Urinary bladder (tissue), 3 donors: ENCODE measurements at regions not wholly inside any gene's neighbourhood (a gene's known extent, or its start where the extent isn't known, plus 50 kb on each side); places are given as distances from the start of the nearest gene placed in this dataset.
"Not testable (repeated sequence)": the region's sequence is repeated elsewhere in the genome, so short reads cannot be mapped to it uniquely, and the experiment has no call there.

ENCODE experiments used
- DNase-seq: peaks from one replicate; pipeline ENCODE4 v3.0.0-alpha.2; 2015; ENCODE audit errors: extremely low spot score
- H3K27ac ChIP-seq: one replicate; pipeline ENCODE4 v1.5.1; 2013; ENCODE audit warnings: low read depth, mild to moderate bottlenecking, moderate library complexity
- H3K36me3 ChIP-seq: one replicate; pipeline ENCODE4 v1.6.1; 2013; ENCODE audit warnings: mild to moderate bottlenecking, moderate library complexity; ENCODE audit not compliant: insufficient read depth
- H3K4me1 ChIP-seq: one replicate; pipeline ENCODE4 v1.6.1; 2013; ENCODE audit warnings: mild to moderate bottlenecking, moderate library complexity; ENCODE audit not compliant: insufficient read depth
- H3K4me3 ChIP-seq: one replicate; pipeline ENCODE4 v1.5.1; 2013; ENCODE audit warnings: low read depth, low read length
- WGBS: extraction: QIAGEN DNeasy Blood & Tissue Kit; methylation state at CpG from one replicate; pipeline ENCODE4 v1.1.7; 2013; 5-methylcytosine and 5-hydroxymethylcytosine counted together
- donor health status: healthy with polysubstance abuse.
- donor health status: healthy.

- Histone ChIP-seq H3K36me3 (no peaks in the 10 kb centered on the region), H3K4me3 (no peak overlapping the region), H3K27ac (no peak overlapping the region), H3K4me1 (no peaks in the 10 kb centered on the region)
- WGBS: 23% methylated on average over 30 of the region's 30 CpGs
- DNase-seq: no peak
Observed at GRCh38 chr13:50129081-50129705, 113.9 kb downstream of the KCNRG start.

GRCh38 chr13:50129706-50130122 lies 114.5 kb downstream of the KCNRG start:
- Histone ChIP-seq H3K4me3 (peak overlapping the region; percentile 24), H3K27ac (no peak overlapping the region), H3K36me3 (no peaks in the 10 kb centered on the region), H3K4me1 (no peaks in the 10 kb centered on the region)
- no peak for DNase-seq
- 5% methylated on average over 22 of the region's 22 CpGs for WGBS

GRCh38 chr13:50130123-50130946 lies 115.1 kb downstream of the KCNRG start:
- no peak for DNase-seq
- WGBS: 3% methylated on average over 63 of the region's 63 CpGs
- H3K4me3 ChIP-seq: peak overlapping the region; percentile 24
- no peaks in the 10 kb centered on the region for H3K4me1 ChIP-seq
- H3K36me3 ChIP-seq: no peaks in the 10 kb centered on the region
- H3K27ac ChIP-seq: no peak overlapping the region

- Histone ChIP-seq H3K36me3 (no peaks in the 10 kb centered on the region), H3K4me3 (no peak overlapping the region), H3K27ac (no peak overlapping the region), H3K4me1 (no peaks in the 10 kb centered on the region)
- DNase-seq: no peak
- 25% methylated on average over 34 of the region's 34 CpGs for WGBS
Observed at GRCh38 chr13:50131920-50132903, 117.0 kb downstream of the KCNRG start.

GRCh38 chr13:50132904-50133357 lies 117.7 kb downstream of the KCNRG start:
- WGBS: 35% methylated on average over 23 of the region's 23 CpGs
- Histone ChIP-seq H3K4me3 (no peak overlapping the region), H3K27ac (no peak overlapping the region), H3K4me1 (no peaks in the 10 kb centered on the region), H3K36me3 (no peaks in the 10 kb centered on the region)
- no peak for DNase-seq

GRCh38 chr13:50133358-50133953 lies 118.2 kb downstream of the KCNRG start:
- DNase-seq: no peak
- no peak overlapping the region for H3K4me3 ChIP-seq
- WGBS: 65% methylated on average over 48 of the region's 48 CpGs
- H3K27ac ChIP-seq: no peak overlapping the region
- H3K4me1 ChIP-seq: no peaks in the 10 kb centered on the region
- H3K36me3 ChIP-seq: no peaks in the 10 kb centered on the region

GRCh38 chr13:50136226-50136625 lies 121.0 kb downstream of the KCNRG start:
- no peak overlapping the region for H3K4me3 ChIP-seq
- 81% methylated on average over 3 of the region's 3 CpGs for WGBS
- no peak for DNase-seq
- H3K27ac ChIP-seq: no peak overlapping the region
- no peaks in the 10 kb centered on the region for H3K36me3 ChIP-seq
- H3K4me1 ChIP-seq: no peaks in the 10 kb centered on the region

- Histone ChIP-seq H3K4me1 (no peaks in the 10 kb centered on the region), H3K36me3 (no peaks in the 10 kb centered on the region), H3K4me3 (no peak overlapping the region), H3K27ac (no peak overlapping the region)
- no peak for DNase-seq
- 81% methylated on average over 3 of the region's 3 CpGs for WGBS
Observed at GRCh38 chr13:50136678-50137077, 121.4 kb downstream of the KCNRG start.

- H3K4me3 ChIP-seq, DNase-seq, H3K27ac ChIP-seq, H3K4me1 ChIP-seq, H3K36me3 ChIP-seq: not testable (repeated sequence)
- WGBS: 93% methylated on average over 4 of the region's 4 CpGs
Observed at GRCh38 chr13:50139435-50139934, 124.2 kb downstream of the KCNRG start.

GRCh38 chr13:50140153-50140552 lies 124.9 kb downstream of the KCNRG start:
- 79% methylated on average over 2 of the region's 2 CpGs for WGBS
- H3K4me3 ChIP-seq: no peak overlapping the region
- H3K36me3 ChIP-seq: no peaks in the 10 kb centered on the region
- H3K4me1 ChIP-seq: no peaks in the 10 kb centered on the region
- DNase-seq: no peak
- no peak overlapping the region for H3K27ac ChIP-seq

- H3K4me3 ChIP-seq: no peak overlapping the region
Observed at GRCh38 chr13:50140581-50141374, 125.5 kb downstream of the KCNRG start.

GRCh38 chr13:50141375-50141975 lies 126.2 kb downstream of the KCNRG start:
- Histone ChIP-seq H3K36me3 (no peaks in the 10 kb centered on the region), H3K4me1 (no peaks in the 10 kb centered on the region), H3K4me3 (no peak overlapping the region), H3K27ac (peak overlapping the region; percentile 73)
- WGBS: 95% methylated on average over 2 of the region's 2 CpGs
- DNase-seq: no peak

More at GRCh38 chr13:50140581-50141374, 125.5 kb downstream of the KCNRG start:
- peak overlapping the region; percentile 73 for H3K27ac ChIP-seq
- no peak for DNase-seq
- no peaks in the 10 kb centered on the region for H3K4me1 ChIP-seq
- no peaks in the 10 kb centered on the region for H3K36me3 ChIP-seq
- WGBS: 31% methylated on average over 14 of the region's 14 CpGs
